Activated CD4-positive, alpha-beta T cell treated with anti-CD3 and anti-CD28 coated beads, Interleukin-2, amount 50 U/mL, for 1 hour (primary cell): ENCODE measurements at regions not wholly inside any gene's neighbourhood (a gene's known extent, or its start where the extent isn't known, plus 50 kb on each side); places are given as distances from the start of the nearest gene placed in this dataset.

Source experiments
- DNase-seq: peaks from one replicate; pipeline ENCODE4 v3.0.0-alpha.2; 2020

GRCh38 chr18:25469489-25469888 lies 117.5 kb upstream of the ZNF521 start:
- no peak for DNase-seq

DNA sequence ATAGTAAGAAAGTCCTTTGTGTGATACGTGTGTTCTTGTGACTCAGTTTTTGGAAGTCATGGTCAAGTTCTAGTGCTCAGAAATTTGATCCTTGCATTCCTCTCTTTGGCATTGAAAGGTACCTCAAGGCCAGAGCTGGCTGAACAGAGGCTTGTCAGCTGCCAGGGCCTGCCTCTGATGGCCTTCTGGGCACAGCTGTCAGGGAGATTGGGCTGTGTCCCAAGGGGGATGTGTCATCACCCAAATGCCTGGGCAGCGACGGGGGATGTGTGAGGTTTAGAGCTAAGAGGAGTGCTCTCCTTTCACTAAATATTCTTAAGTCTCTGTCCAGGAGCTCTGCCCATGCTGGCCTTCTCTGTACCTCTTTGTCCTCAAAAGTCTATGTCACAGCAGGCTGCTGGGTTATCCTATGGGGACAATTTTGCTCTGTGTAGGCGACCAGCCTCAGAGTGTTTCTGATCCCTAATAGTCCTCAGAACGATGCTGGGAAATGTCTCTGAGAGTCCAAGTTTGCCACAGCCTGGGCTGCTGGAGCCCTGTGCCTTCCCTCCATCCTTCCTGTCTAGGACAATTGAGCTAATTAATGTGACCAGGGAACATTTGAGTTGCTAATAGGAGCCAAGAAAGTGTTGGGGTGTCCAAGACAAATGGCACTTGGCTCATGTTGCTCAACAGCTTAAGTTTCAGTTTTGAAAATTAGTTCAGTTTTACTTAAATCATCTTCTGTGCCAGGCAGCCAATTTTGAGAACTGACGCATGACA lies 115.4 kb upstream of the ZNF521 start:
- DNase-seq, result no peak

DNA sequence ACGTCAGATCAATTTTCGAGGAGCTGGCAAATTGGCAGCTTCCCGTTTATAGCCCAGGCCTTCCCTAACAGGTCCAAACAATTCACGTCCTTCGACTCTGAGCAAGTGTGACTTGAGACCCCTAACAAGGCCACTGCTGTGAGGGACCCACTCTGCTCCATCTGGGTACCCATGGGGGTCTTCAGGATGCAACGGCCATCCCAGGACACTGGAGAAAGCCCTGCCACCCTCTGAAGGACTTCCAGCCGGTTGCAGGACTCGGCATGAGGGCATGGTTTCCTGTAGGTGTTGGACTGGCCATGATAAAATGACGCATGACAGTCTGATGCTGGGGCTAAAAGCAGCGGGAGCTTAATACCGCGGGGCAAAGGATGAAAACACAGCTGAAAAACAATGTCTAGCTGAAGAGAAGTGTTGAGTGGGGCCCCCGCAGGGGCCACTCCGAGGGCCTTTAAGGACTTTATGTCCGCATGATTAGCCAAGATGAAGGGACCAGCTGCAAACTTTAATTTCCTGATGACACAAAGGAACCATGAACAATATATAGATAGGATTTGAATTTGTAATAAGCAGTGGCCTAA lies 113.3 kb upstream of the ZNF521 start:
- DNase-seq, result no peak

DNA sequence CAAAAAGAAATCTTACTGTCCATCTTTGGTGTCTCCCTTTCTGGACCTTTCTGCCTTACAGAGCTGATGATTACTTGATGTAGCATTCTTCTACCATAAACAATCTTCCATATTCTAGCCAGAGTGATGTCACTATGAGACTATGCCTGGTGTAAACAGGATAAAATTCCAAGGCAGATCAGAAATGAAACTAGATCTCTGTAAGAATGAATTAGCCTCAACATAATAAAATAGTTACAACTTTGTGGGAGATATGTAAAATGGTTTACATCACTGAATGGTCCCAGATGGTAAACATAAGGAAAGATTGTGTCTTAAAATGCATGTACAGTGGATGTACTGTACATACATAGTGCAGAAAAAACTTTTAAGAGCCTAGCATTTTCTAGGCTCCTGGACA lies 112.3 kb upstream of the ZNF521 start:
- DNase-seq, result no peak

- no peak for DNase-seq
Measured at GRCh38 chr18:25463726-25464125, 111.8 kb upstream of the ZNF521 start.

GRCh38 chr18:25459814-25460213 lies 107.8 kb upstream of the ZNF521 start:
- no peak for DNase-seq

GRCh38 chr18:25457601-25458000 lies 105.6 kb upstream of the ZNF521 start:
- DNase-seq, result no peak

GRCh38 chr18:25457126-25457525 lies 105.2 kb upstream of the ZNF521 start:
- no peak for DNase-seq

GRCh38 chr18:25456334-25457010 lies 104.5 kb upstream of the ZNF521 start:
- no peak for DNase-seq

- no peak for DNase-seq
Measured at GRCh38 chr18:25455646-25456045, 103.7 kb upstream of the ZNF521 start.

DNA sequence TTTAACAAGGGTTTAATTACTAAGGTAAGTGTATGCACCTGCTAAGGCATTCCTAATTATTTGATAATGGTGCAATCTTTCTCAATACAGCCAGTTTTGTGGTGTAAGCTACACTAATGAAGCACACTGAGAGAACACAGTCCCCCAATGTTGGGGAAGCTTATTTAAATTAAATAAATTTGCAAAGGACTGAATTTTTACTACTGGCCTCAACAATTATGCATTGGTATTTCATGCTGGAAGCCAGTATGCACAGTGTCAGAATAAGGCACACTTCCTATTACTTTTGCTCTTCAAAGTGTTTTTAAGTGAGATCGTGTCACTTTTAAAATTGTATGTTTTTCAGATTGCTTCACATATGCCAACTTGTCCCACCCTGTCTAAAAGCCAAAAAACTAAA lies 103.2 kb upstream of the ZNF521 start:
- no peak for DNase-seq

- no peak for DNase-seq
Measured at GRCh38 chr18:25454730-25455129, 102.8 kb upstream of the ZNF521 start.

DNA sequence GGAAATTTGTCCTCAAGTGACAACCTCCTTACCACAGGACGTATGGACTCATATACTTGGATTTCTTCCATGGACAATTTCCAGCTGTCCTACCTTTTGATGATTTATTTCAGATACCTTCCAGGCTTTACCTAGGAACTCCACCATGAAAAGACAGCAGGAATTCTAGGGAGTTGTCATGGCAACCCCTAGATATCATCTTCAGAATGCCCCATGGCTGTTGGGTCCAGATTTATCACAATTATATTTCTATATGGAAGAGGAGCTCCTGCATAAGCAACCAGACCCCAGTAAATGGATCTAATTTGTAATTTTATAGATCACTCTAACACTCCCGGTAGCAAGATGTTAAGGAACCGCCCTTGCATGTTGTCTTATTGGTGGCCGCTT lies 102.3 kb upstream of the ZNF521 start:
- DNase-seq, result no peak

GRCh38 chr18:25453556-25454269 lies 101.7 kb upstream of the ZNF521 start:
- no peak for DNase-seq

GRCh38 chr18:25451077-25451658 lies 99.2 kb upstream of the ZNF521 start:
- DNase-seq, result no peak

- DNase-seq, result no peak
Measured at GRCh38 chr18:25449046-25449445, 97.1 kb upstream of the ZNF521 start.

DNA sequence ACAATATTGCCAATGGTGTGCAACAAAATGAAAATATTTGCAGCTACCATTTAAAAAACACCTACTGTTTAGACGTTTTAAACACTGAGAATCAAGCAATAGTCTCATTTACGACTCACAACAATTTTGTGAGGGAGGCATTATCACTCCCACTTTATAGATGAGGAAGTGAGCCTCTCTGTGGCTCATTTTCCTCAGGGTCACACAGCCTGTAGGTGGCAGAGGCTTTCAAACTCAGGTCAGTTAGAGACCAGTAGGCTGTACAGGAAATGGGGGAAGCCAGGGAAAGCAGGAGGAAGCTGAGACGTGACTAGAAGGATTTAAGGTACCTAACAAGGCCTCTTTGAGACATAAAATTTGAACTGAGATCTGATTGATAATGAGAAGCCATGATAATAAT lies 95.0 kb upstream of the ZNF521 start:
- no peak for DNase-seq

- no peak for DNase-seq
Measured at GRCh38 chr18:25445430-25445829, 93.5 kb upstream of the ZNF521 start.

GRCh38 chr18:25443776-25444175 lies 91.8 kb upstream of the ZNF521 start:
- no peak for DNase-seq

DNA sequence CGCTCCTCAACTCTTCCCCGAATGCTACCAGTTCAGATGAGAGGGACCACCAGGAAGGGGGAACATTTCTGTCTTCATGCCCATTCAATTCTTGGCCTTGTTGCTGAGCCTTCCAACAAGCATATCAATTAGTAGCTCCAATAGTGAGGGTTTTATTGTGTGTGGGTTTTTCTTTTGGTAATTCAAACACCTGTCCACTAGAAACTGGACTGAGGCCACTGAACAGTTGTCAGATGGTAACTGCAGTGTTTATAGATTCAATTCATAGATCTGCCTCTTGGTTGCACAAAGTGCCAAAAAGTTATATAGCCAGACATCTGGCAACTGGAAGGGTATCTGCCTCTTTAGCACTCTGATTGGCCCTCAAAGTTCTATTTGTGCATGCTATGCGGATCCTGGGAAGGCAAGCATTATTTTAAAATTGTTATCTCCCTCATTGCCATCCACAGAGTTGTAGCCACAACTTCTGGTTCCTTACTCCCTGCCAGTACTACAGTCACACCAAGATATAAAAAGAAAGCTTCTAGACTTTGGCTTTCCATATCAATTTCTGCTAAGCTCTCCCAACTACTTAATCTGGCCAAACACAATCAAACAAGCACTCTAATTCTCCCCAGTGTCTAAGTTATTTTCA lies 83.3 kb upstream of the ZNF521 start:
- no peak for DNase-seq

DNA sequence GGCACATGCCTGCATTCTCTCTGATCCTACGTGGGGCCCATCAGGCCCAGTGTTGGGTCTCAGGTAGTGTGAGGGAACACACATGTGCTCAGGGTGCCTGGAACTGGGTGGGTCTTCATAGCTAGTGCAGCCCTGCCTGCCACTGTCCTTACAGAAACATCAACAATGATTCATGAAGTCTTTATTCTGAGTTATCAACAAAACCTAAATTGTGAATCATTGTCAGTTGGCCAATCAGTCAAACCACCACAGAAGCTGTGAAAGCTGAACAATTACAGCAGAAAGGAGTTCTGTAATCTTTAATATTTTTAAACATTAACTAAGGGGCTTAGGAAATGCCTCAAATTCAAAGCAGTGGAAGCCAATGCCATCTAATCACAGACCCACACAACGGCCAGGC lies 82.8 kb upstream of the ZNF521 start:
- DNase-seq, result no peak

DNA sequence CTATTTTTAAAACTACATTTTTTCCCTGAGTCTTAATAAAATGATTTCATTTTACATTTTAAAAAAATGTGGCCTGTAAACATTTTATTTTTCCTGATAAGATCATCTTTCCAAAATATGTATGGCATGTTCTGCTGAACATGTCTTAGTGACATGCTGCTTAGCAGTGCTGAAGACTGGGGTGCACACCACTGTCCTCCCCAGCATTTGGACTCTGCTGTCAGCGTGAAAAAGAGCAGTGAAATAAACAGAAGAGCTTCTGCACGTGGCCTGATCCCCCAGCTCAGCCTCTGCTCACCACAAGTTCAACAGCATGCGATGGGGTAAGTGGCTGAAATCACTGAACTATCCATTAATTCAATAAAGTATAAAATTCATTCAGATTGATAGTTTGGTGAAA lies 81.6 kb upstream of the ZNF521 start:
- no peak for DNase-seq

- no peak for DNase-seq
Measured at GRCh38 chr18:25425024-25425423, 73.1 kb upstream of the ZNF521 start.
